ENCODE measurements at regions not wholly inside any gene's neighbourhood (a gene's known extent, or its start where the extent isn't known, plus 50 kb on each side); places are given as distances from the start of the nearest gene placed in this dataset.

GRCh38 chr11:116267146-116267545, 505.6 kb downstream of the BUD13 start:
- Histone ChIP-seq H3K79me1 (ENCODE audit: low read length) (no peaks in the 10 kb centered on the region), H2BK12ac (ENCODE audit: low read length) (no peak overlapping the region), H2AFZ (ENCODE audit: insufficient read depth, low read length, poor library complexity) (no peak overlapping the region), H2BK120ac (ENCODE audit: insufficient read depth, low read length, poor library complexity) (no peak overlapping the region), H3K4ac (ENCODE audit: low read depth, low read length) (no peak overlapping the region), H4K91ac (ENCODE audit: low read depth, low read length) (no peak overlapping the region), H2BK5ac (ENCODE audit: low read depth, low read length, poor library complexity) (no peak overlapping the region), H3K14ac (ENCODE audit: low read length) (no peak overlapping the region), H3K79me2 (ENCODE audit: control insufficient read depth, insufficient read depth, low read length, poor library complexity) (no peaks in the 10 kb centered on the region), H3K4me2 (ENCODE audit: low read length) (no peak overlapping the region), H4K8ac (ENCODE audit: low read depth, low read length) (no peak overlapping the region), H3K18ac (ENCODE audit: low read length) (no peak overlapping the region), H3K9me3 (ENCODE audit: insufficient read depth, low read depth, low read length) (peaks cover 2% of the 10 kb centered on the region), H4K12ac (ENCODE audit: low read depth, low read length) (no peak overlapping the region), H3K27me3 (ENCODE audit: insufficient read depth, low read length) (no peaks in the 10 kb centered on the region), H3K27ac (ENCODE audit: low read depth, low read length) (no peak overlapping the region), H3K23ac (ENCODE audit: low read length) (no peak overlapping the region), H3K4me3 (ENCODE audit: low read depth, low read length) (no peak overlapping the region), H3K4me1 (ENCODE audit: control insufficient read depth in 1 of 2, insufficient read depth in 2 of 2, low read length in 2 of 2) (no peaks in the 10 kb centered on the region), H3K9ac (ENCODE audit: low read length) (no peak overlapping the region), H2AK5ac (ENCODE audit: low read length) (no peak overlapping the region), H3K36me3 (ENCODE audit: control insufficient read depth in 1 of 2, insufficient read depth in 2 of 2, low read length in 2 of 2) (no peaks in the 10 kb centered on the region)
- no CpG with 5 or more reads among the region's 5 CpGs for WGBS (ENCODE audit: extremely low coverage, insufficient coverage, insufficient read length)
- no peak for DNase-seq

- H3K79me2 ChIP-seq (ENCODE audit: control insufficient read depth, insufficient read depth, low read length, poor library complexity), result no peaks in the 10 kb centered on the region
- no peak overlapping the region for H2AFZ ChIP-seq (ENCODE audit: insufficient read depth, low read length, poor library complexity)
Measured at GRCh38 chr11:116263770-116264169, 509.0 kb downstream of the BUD13 start.

GRCh38 chr11:116263019-116263418, 509.8 kb downstream of the BUD13 start:
- Histone ChIP-seq H3K27ac (ENCODE audit: low read depth, low read length) (no peak overlapping the region), H3K4me3 (ENCODE audit: low read depth, low read length) (no peak overlapping the region), H3K9ac (ENCODE audit: low read length) (no peak overlapping the region), H3K18ac (ENCODE audit: low read length) (no peak overlapping the region), H3K4ac (ENCODE audit: low read depth, low read length) (no peak overlapping the region), H2AFZ (ENCODE audit: insufficient read depth, low read length, poor library complexity) (no peak overlapping the region), H3K4me2 (ENCODE audit: low read length) (no peak overlapping the region), H4K12ac (ENCODE audit: low read depth, low read length) (no peak overlapping the region), H2BK120ac (ENCODE audit: insufficient read depth, low read length, poor library complexity) (no peak overlapping the region), H4K8ac (ENCODE audit: low read depth, low read length) (no peak overlapping the region), H2BK12ac (ENCODE audit: low read length) (no peak overlapping the region), H3K36me3 (ENCODE audit: control insufficient read depth in 1 of 2, insufficient read depth in 2 of 2, low read length in 2 of 2) (no peaks in the 10 kb centered on the region), H4K91ac (ENCODE audit: low read depth, low read length) (no peak overlapping the region), H3K79me2 (ENCODE audit: control insufficient read depth, insufficient read depth, low read length, poor library complexity) (no peaks in the 10 kb centered on the region), H3K27me3 (ENCODE audit: insufficient read depth, low read length) (no peaks in the 10 kb centered on the region), H3K9me3 (ENCODE audit: insufficient read depth, low read depth, low read length) (peaks cover 2% of the 10 kb centered on the region), H3K23ac (ENCODE audit: low read length) (no peak overlapping the region), H3K79me1 (ENCODE audit: low read length) (no peaks in the 10 kb centered on the region), H2BK5ac (ENCODE audit: low read depth, low read length, poor library complexity) (no peak overlapping the region), H3K4me1 (ENCODE audit: control insufficient read depth in 1 of 2, insufficient read depth in 2 of 2, low read length in 2 of 2) (no peaks in the 10 kb centered on the region), H3K14ac (ENCODE audit: low read length) (no peak overlapping the region), H2AK5ac (ENCODE audit: low read length) (no peak overlapping the region)
- no peak for DNase-seq
- WGBS (ENCODE audit: extremely low coverage, insufficient coverage, insufficient read length), result no CpG with 5 or more reads among the region's 3 CpGs

More at GRCh38 chr11:116263770-116264169, 509.0 kb downstream of the BUD13 start:
- H3K36me3 ChIP-seq (ENCODE audit: control insufficient read depth in 1 of 2, insufficient read depth in 2 of 2, low read length in 2 of 2), result no peaks in the 10 kb centered on the region
- no peak overlapping the region for H3K18ac ChIP-seq (ENCODE audit: low read length)
- peaks cover 2% of the 10 kb centered on the region for H3K9me3 ChIP-seq (ENCODE audit: insufficient read depth, low read depth, low read length)
- no peak overlapping the region for H4K12ac ChIP-seq (ENCODE audit: low read depth, low read length)
- H4K91ac ChIP-seq (ENCODE audit: low read depth, low read length), result no peak overlapping the region
- no peak overlapping the region for H3K4me3 ChIP-seq (ENCODE audit: low read depth, low read length)
- H4K8ac ChIP-seq (ENCODE audit: low read depth, low read length), result no peak overlapping the region
- H3K27me3 ChIP-seq (ENCODE audit: insufficient read depth, low read length), result no peaks in the 10 kb centered on the region
- WGBS (ENCODE audit: extremely low coverage, insufficient coverage, insufficient read length), result no CpG with 5 or more reads among the region's 8 CpGs
- no peak overlapping the region for H3K4ac ChIP-seq (ENCODE audit: low read depth, low read length)
- H2BK120ac ChIP-seq (ENCODE audit: insufficient read depth, low read length, poor library complexity), result no peak overlapping the region
- no peak overlapping the region for H3K27ac ChIP-seq (ENCODE audit: low read depth, low read length)
- no peak for DNase-seq
- no peak overlapping the region for H2BK5ac ChIP-seq (ENCODE audit: low read depth, low read length, poor library complexity)
- no peak overlapping the region for H2AK5ac ChIP-seq (ENCODE audit: low read length)
- H2BK12ac ChIP-seq (ENCODE audit: low read length), result no peak overlapping the region
- no peak overlapping the region for H3K4me2 ChIP-seq (ENCODE audit: low read length)
- no peaks in the 10 kb centered on the region for H3K4me1 ChIP-seq (ENCODE audit: control insufficient read depth in 1 of 2, insufficient read depth in 2 of 2, low read length in 2 of 2)
- no peak overlapping the region for H3K9ac ChIP-seq (ENCODE audit: low read length)
- H3K79me1 ChIP-seq (ENCODE audit: low read length), result no peaks in the 10 kb centered on the region
- H3K23ac ChIP-seq (ENCODE audit: low read length), result no peak overlapping the region
- no peak overlapping the region for H3K14ac ChIP-seq (ENCODE audit: low read length)

- no peak overlapping the region for H3K9ac ChIP-seq (ENCODE audit: low read length)
- no peaks in the 10 kb centered on the region for H3K79me1 ChIP-seq (ENCODE audit: low read length)
- H3K18ac ChIP-seq (ENCODE audit: low read length), result no peak overlapping the region
- H3K4me3 ChIP-seq (ENCODE audit: low read depth, low read length), result no peak overlapping the region
- no peak overlapping the region for H2AK5ac ChIP-seq (ENCODE audit: low read length)
- no peaks in the 10 kb centered on the region for H3K79me2 ChIP-seq (ENCODE audit: control insufficient read depth, insufficient read depth, low read length, poor library complexity)
- H2BK12ac ChIP-seq (ENCODE audit: low read length), result no peak overlapping the region
- no peak overlapping the region for H4K8ac ChIP-seq (ENCODE audit: low read depth, low read length)
- H2BK120ac ChIP-seq (ENCODE audit: insufficient read depth, low read length, poor library complexity), result no peak overlapping the region
- no peak overlapping the region for H4K12ac ChIP-seq (ENCODE audit: low read depth, low read length)
- H4K91ac ChIP-seq (ENCODE audit: low read depth, low read length), result no peak overlapping the region
- H3K4me2 ChIP-seq (ENCODE audit: low read length), result no peak overlapping the region
- no peaks in the 10 kb centered on the region for H3K27me3 ChIP-seq (ENCODE audit: insufficient read depth, low read length)
- no peak overlapping the region for H2BK5ac ChIP-seq (ENCODE audit: low read depth, low read length, poor library complexity)
- peaks cover 2% of the 10 kb centered on the region for H3K9me3 ChIP-seq (ENCODE audit: insufficient read depth, low read depth, low read length)
- no peaks in the 10 kb centered on the region for H3K4me1 ChIP-seq (ENCODE audit: control insufficient read depth in 1 of 2, insufficient read depth in 2 of 2, low read length in 2 of 2)
- no CpG with 5 or more reads among the region's 1 CpG for WGBS (ENCODE audit: extremely low coverage, insufficient coverage, insufficient read length)
- no peak overlapping the region for H3K4ac ChIP-seq (ENCODE audit: low read depth, low read length)
- DNase-seq, result no peak
- no peaks in the 10 kb centered on the region for H3K36me3 ChIP-seq (ENCODE audit: control insufficient read depth in 1 of 2, insufficient read depth in 2 of 2, low read length in 2 of 2)
- H3K14ac ChIP-seq (ENCODE audit: low read length), result no peak overlapping the region
- no peak overlapping the region for H3K27ac ChIP-seq (ENCODE audit: low read depth, low read length)
- no peak overlapping the region for H3K23ac ChIP-seq (ENCODE audit: low read length)
- H2AFZ ChIP-seq (ENCODE audit: insufficient read depth, low read length, poor library complexity), result no peak overlapping the region
Measured at GRCh38 chr11:116262370-116262769, 510.4 kb downstream of the BUD13 start.

All from trophoblast cell (in vitro differentiated cells and primary cell).